ENCODE measurements at regions not wholly inside any gene's neighbourhood (a gene's known extent, or its start where the extent isn't known, plus 50 kb on each side); places are given as distances from the start of the nearest gene placed in this dataset.

GRCh38 chr11:32039149-32039548 is 51.7 kb upstream of the RCN1 start:
- Mint-ChIP-seq H3K27ac (no peak overlapping the region), H3K9me3 (no peaks in the 10 kb centered on the region), H3K27me3 (ENCODE audit: low read depth) (peaks cover 23% of the 10 kb centered on the region), H3K36me3 (ENCODE audit: low read depth) (no peaks in the 10 kb centered on the region), H3K4me1 (ENCODE audit: low read depth) (no peaks in the 10 kb centered on the region), H3K4me3 (no peak overlapping the region)

- H3K27ac Mint-ChIP-seq, result no peak overlapping the region
- H3K4me1 Mint-ChIP-seq (ENCODE audit: low read depth), result no peaks in the 10 kb centered on the region
- H3K4me3 Mint-ChIP-seq, result no peak overlapping the region
- H3K36me3 Mint-ChIP-seq (ENCODE audit: low read depth), result no peaks in the 10 kb centered on the region
- peaks cover 18% of the 10 kb centered on the region for H3K27me3 Mint-ChIP-seq (ENCODE audit: low read depth)
- H3K9me3 Mint-ChIP-seq, result no peaks in the 10 kb centered on the region
These were observed 56.2 kb upstream of the RCN1 start for GRCh38 chr11:32034680-32035079.

GRCh38 chr11:32034149-32034548 is 56.7 kb upstream of the RCN1 start:
- no peaks in the 10 kb centered on the region for H3K36me3 Mint-ChIP-seq (ENCODE audit: low read depth)
- H3K4me3 Mint-ChIP-seq, result no peak overlapping the region
- no peaks in the 10 kb centered on the region for H3K9me3 Mint-ChIP-seq
- no peaks in the 10 kb centered on the region for H3K4me1 Mint-ChIP-seq (ENCODE audit: low read depth)
- H3K27ac Mint-ChIP-seq, result no peak overlapping the region
- H3K27me3 Mint-ChIP-seq (ENCODE audit: low read depth), result peaks cover 18% of the 10 kb centered on the region

- Mint-ChIP-seq H3K27me3 (ENCODE audit: low read depth) (peaks cover 16% of the 10 kb centered on the region), H3K4me1 (ENCODE audit: low read depth) (peaks cover 1% of the 10 kb centered on the region), H3K27ac (no peak overlapping the region), H3K4me3 (no peak overlapping the region), H3K36me3 (ENCODE audit: low read depth) (no peaks in the 10 kb centered on the region), H3K9me3 (no peaks in the 10 kb centered on the region)
These were observed 57.4 kb upstream of the RCN1 start for GRCh38 chr11:32033491-32033890.

- H3K4me3 Mint-ChIP-seq, result no peak overlapping the region
- no peak overlapping the region for H3K27ac Mint-ChIP-seq
- H3K4me1 Mint-ChIP-seq (ENCODE audit: low read depth), result peaks cover 1% of the 10 kb centered on the region
- peaks cover 14% of the 10 kb centered on the region for H3K27me3 Mint-ChIP-seq (ENCODE audit: low read depth)
- H3K36me3 Mint-ChIP-seq (ENCODE audit: low read depth), result no peaks in the 10 kb centered on the region
- no peaks in the 10 kb centered on the region for H3K9me3 Mint-ChIP-seq
These were observed 57.8 kb upstream of the RCN1 start for GRCh38 chr11:32033067-32033466.

GRCh38 chr11:32032478-32032877 is 58.4 kb upstream of the RCN1 start:
- Mint-ChIP-seq H3K36me3 (ENCODE audit: low read depth) (no peaks in the 10 kb centered on the region), H3K27ac (no peak overlapping the region), H3K4me1 (ENCODE audit: low read depth) (peaks cover 1% of the 10 kb centered on the region), H3K27me3 (ENCODE audit: low read depth) (peaks cover 13% of the 10 kb centered on the region), H3K9me3 (no peaks in the 10 kb centered on the region), H3K4me3 (no peak overlapping the region)

GRCh38 chr11:32032052-32032451 is 58.8 kb upstream of the RCN1 start:
- H3K27ac Mint-ChIP-seq, result no peak overlapping the region
- H3K4me1 Mint-ChIP-seq (ENCODE audit: low read depth), result peaks cover 1% of the 10 kb centered on the region
- H3K9me3 Mint-ChIP-seq, result no peaks in the 10 kb centered on the region
- H3K4me3 Mint-ChIP-seq, result no peak overlapping the region
- H3K36me3 Mint-ChIP-seq (ENCODE audit: low read depth), result no peaks in the 10 kb centered on the region
- H3K27me3 Mint-ChIP-seq (ENCODE audit: low read depth), result peaks cover 10% of the 10 kb centered on the region

GRCh38 chr11:32030875-32031503 is 59.9 kb upstream of the RCN1 start:
- peaks cover 1% of the 10 kb centered on the region for H3K4me1 Mint-ChIP-seq (ENCODE audit: low read depth)
- no peak overlapping the region for H3K4me3 Mint-ChIP-seq
- H3K36me3 Mint-ChIP-seq (ENCODE audit: low read depth), result no peaks in the 10 kb centered on the region
- H3K27me3 Mint-ChIP-seq (ENCODE audit: low read depth), result peaks cover 10% of the 10 kb centered on the region
- H3K27ac Mint-ChIP-seq, result no peak overlapping the region
- no peaks in the 10 kb centered on the region for H3K9me3 Mint-ChIP-seq

GRCh38 chr11:32029721-32030120 is 61.2 kb upstream of the RCN1 start:
- no peak overlapping the region for H3K4me3 Mint-ChIP-seq
- peaks cover 1% of the 10 kb centered on the region for H3K4me1 Mint-ChIP-seq (ENCODE audit: low read depth)
- H3K36me3 Mint-ChIP-seq (ENCODE audit: low read depth), result no peaks in the 10 kb centered on the region
- no peak overlapping the region for H3K27ac Mint-ChIP-seq
- no peaks in the 10 kb centered on the region for H3K9me3 Mint-ChIP-seq
- peaks cover 7% of the 10 kb centered on the region for H3K27me3 Mint-ChIP-seq (ENCODE audit: low read depth)

- no peaks in the 10 kb centered on the region for H3K9me3 Mint-ChIP-seq
- no peaks in the 10 kb centered on the region for H3K36me3 Mint-ChIP-seq (ENCODE audit: low read depth)
- no peak overlapping the region for H3K4me3 Mint-ChIP-seq
- no peak overlapping the region for H3K27ac Mint-ChIP-seq
- H3K27me3 Mint-ChIP-seq (ENCODE audit: low read depth), result peaks cover 3% of the 10 kb centered on the region
- peaks cover 1% of the 10 kb centered on the region for H3K4me1 Mint-ChIP-seq (ENCODE audit: low read depth)
These were observed 62.7 kb upstream of the RCN1 start for GRCh38 chr11:32028201-32028600.

- Mint-ChIP-seq H3K9me3 (no peaks in the 10 kb centered on the region), H3K27ac (no peak overlapping the region), H3K4me1 (ENCODE audit: low read depth) (peaks cover 1% of the 10 kb centered on the region), H3K27me3 (ENCODE audit: low read depth) (no peaks in the 10 kb centered on the region), H3K36me3 (ENCODE audit: low read depth) (no peaks in the 10 kb centered on the region), H3K4me3 (no peak overlapping the region)
These were observed 64.1 kb upstream of the RCN1 start for GRCh38 chr11:32026766-32027165.

- no peaks in the 10 kb centered on the region for H3K9me3 Mint-ChIP-seq
- H3K27ac Mint-ChIP-seq, result no peak overlapping the region
- no peaks in the 10 kb centered on the region for H3K27me3 Mint-ChIP-seq (ENCODE audit: low read depth)
- H3K36me3 Mint-ChIP-seq (ENCODE audit: low read depth), result no peaks in the 10 kb centered on the region
- peaks cover 1% of the 10 kb centered on the region for H3K4me1 Mint-ChIP-seq (ENCODE audit: low read depth)
- H3K4me3 Mint-ChIP-seq, result no peak overlapping the region
These were observed 65.9 kb upstream of the RCN1 start for GRCh38 chr11:32024948-32025347.

- Mint-ChIP-seq H3K4me3 (no peak overlapping the region), H3K36me3 (ENCODE audit: low read depth) (no peaks in the 10 kb centered on the region), H3K27ac (no peak overlapping the region), H3K9me3 (no peaks in the 10 kb centered on the region), H3K4me1 (ENCODE audit: low read depth) (no peaks in the 10 kb centered on the region), H3K27me3 (ENCODE audit: low read depth) (no peaks in the 10 kb centered on the region)
These were observed 67.2 kb upstream of the RCN1 start for GRCh38 chr11:32023370-32024305.

GRCh38 chr11:32018672-32019071 is 72.2 kb upstream of the RCN1 start:
- no peak overlapping the region for H3K4me3 Mint-ChIP-seq
- H3K27ac Mint-ChIP-seq, result no peak overlapping the region
- no peaks in the 10 kb centered on the region for H3K4me1 Mint-ChIP-seq (ENCODE audit: low read depth)
- H3K27me3 Mint-ChIP-seq (ENCODE audit: low read depth), result peaks cover 10% of the 10 kb centered on the region
- H3K9me3 Mint-ChIP-seq, result no peaks in the 10 kb centered on the region
- no peaks in the 10 kb centered on the region for H3K36me3 Mint-ChIP-seq (ENCODE audit: low read depth)

- H3K4me1 Mint-ChIP-seq (ENCODE audit: low read depth), result no peaks in the 10 kb centered on the region
- no peak overlapping the region for H3K27ac Mint-ChIP-seq
- H3K36me3 Mint-ChIP-seq (ENCODE audit: low read depth), result no peaks in the 10 kb centered on the region
- H3K4me3 Mint-ChIP-seq, result no peak overlapping the region
- H3K9me3 Mint-ChIP-seq, result no peaks in the 10 kb centered on the region
- peaks cover 15% of the 10 kb centered on the region for H3K27me3 Mint-ChIP-seq (ENCODE audit: low read depth)
These were observed 74.8 kb upstream of the RCN1 start for GRCh38 chr11:32016111-32016510.
